Liver (tissue), 8 donors: ENCODE measurements at regions not wholly inside any gene's neighbourhood (a gene's known extent, or its start where the extent isn't known, plus 50 kb on each side); places are given as distances from the start of the nearest gene placed in this dataset.

Experiments
- DNase-seq: peaks from one replicate; pipeline ENCODE4 v3.0.0-alpha.2; 2017; ENCODE audit warnings: low spot score
- H3K27ac ChIP-seq, 2 donors: one replicate each; pipeline ENCODE4 v1.7.0; 2013; ENCODE audit warnings: inconsistent platforms in 2 of 2, low read length in 2 of 2, control low read depth in 1 of 2, low read depth in 1 of 2, mild to moderate bottlenecking in 1 of 2
- H3K27me3 ChIP-seq, 4 donors: one replicate each; pipeline versions ENCODE4 v1.6.1 to v1.7.0; 2013; ENCODE audit warnings: low read length in 3 of 4, inconsistent platforms in 1 of 4, mild to moderate bottlenecking in 1 of 4, moderate library complexity in 1 of 4; ENCODE audit not compliant: control insufficient read depth in 4 of 4, insufficient read depth in 4 of 4
- H3K36me3 ChIP-seq, 4 donors: one replicate each; pipeline versions ENCODE4 v1.6.1 to v1.7.0; 2013; ENCODE audit warnings: low read length in 3 of 4, mild to moderate bottlenecking in 3 of 4, low read depth in 1 of 4, moderate library complexity in 1 of 4; ENCODE audit not compliant: control insufficient read depth in 4 of 4, insufficient read depth in 3 of 4
- H3K4me1 ChIP-seq, 4 donors: one replicate each; pipeline versions ENCODE4 v1.6.1 to v1.7.0; 2013; ENCODE audit warnings: low read length in 3 of 4, mild to moderate bottlenecking in 3 of 4, moderate library complexity in 1 of 4; ENCODE audit not compliant: control insufficient read depth in 4 of 4, insufficient read depth in 4 of 4
- H3K4me3 ChIP-seq, 3 donors: one replicate each; pipeline versions ENCODE4 v1.6.1 to v1.7.0; 2013; ENCODE audit warnings: low read length in 3 of 3, control low read depth in 1 of 3, low read depth in 1 of 3, mild to moderate bottlenecking in 1 of 3
- H3K9ac ChIP-seq, 2 donors: one replicate each; pipeline ENCODE4 v1.7.0; 2013; ENCODE audit warnings: low read length in 2 of 2, mild to moderate bottlenecking in 2 of 2, moderate library complexity in 2 of 2, control low read depth in 1 of 2, low read depth in 1 of 2
- H3K9me3 ChIP-seq, 4 donors: one replicate each; pipeline versions ENCODE4 v1.6.1 to v1.7.0; 2013; ENCODE audit warnings: low read length in 3 of 4; ENCODE audit not compliant: control insufficient read depth in 4 of 4
- EGR1 ChIP-seq, 2 donors: IDR thresholded peaks; 2 replicates each; pipeline ENCODE4 v1.6.1; 2016 to 2018; ENCODE audit warnings: antibody characterized with exemption in 2 of 2, low read depth in 2 of 2
- FOXA1 ChIP-seq: IDR thresholded peaks from 2 replicates; pipeline ENCODE4 v1.6.1; 2016; ENCODE audit warnings: antibody characterized with exemption
- FOXA2 ChIP-seq: IDR thresholded peaks from 2 replicates; pipeline ENCODE4 v1.6.1; 2016; ENCODE audit warnings: antibody characterized with exemption
- GABPA ChIP-seq, 2 donors: IDR thresholded peaks in 1 of 2; conservative IDR thresholded peaks in 1 of 2; 2 replicates each; pipeline ENCODE4 v1.6.1; 2016; ENCODE audit warnings: antibody characterized with exemption in 2 of 2, mild to moderate bottlenecking in 1 of 2, moderate library complexity in 1 of 2
- HNF4A ChIP-seq, 2 donors: conservative IDR thresholded peaks; 2 replicates each; pipeline ENCODE4 v1.6.1; 2016; ENCODE audit warnings: antibody characterized with exemption in 2 of 2, mild to moderate bottlenecking in 2 of 2
- HNF4G ChIP-seq: IDR thresholded peaks from 2 replicates; pipeline ENCODE4 v1.6.1; 2016; ENCODE audit warnings: antibody characterized with exemption
- JUND ChIP-seq, 2 donors: IDR thresholded peaks; 2 replicates each; pipeline ENCODE4 v1.6.1; 2016; ENCODE audit warnings: antibody characterized with exemption in 2 of 2
- NR2F2 ChIP-seq: IDR thresholded peaks from 2 replicates; pipeline ENCODE4 v1.6.1; 2016; ENCODE audit warnings: antibody characterized with exemption
- RAD21 ChIP-seq, 2 donors: IDR thresholded peaks; 2 replicates each; pipeline ENCODE4 v1.6.1; 2016; ENCODE audit warnings: antibody characterized with exemption in 2 of 2, mild to moderate bottlenecking in 2 of 2
- RXRA ChIP-seq, 2 donors: IDR thresholded peaks; 2 replicates each; pipeline ENCODE4 v1.6.1; 2017 to 2018; ENCODE audit warnings: antibody characterized with exemption in 2 of 2, mild to moderate bottlenecking in 1 of 2
- SP1 ChIP-seq: IDR thresholded peaks from 2 replicates; pipeline ENCODE4 v1.6.1; 2018; ENCODE audit warnings: antibody characterized with exemption, mild to moderate bottlenecking
- TAF1 ChIP-seq: conservative IDR thresholded peaks from 2 replicates; pipeline ENCODE4 v1.6.1; 2016; ENCODE audit warnings: antibody characterized with exemption, mild to moderate bottlenecking
- WGBS: extraction: QIAGEN DNeasy Blood & Tissue Kit; methylation state at CpG from one replicate; pipeline ENCODE4 v1.1.7; 2013; 5-methylcytosine and 5-hydroxymethylcytosine counted together
- TF ChIP-seq, protein P1 (sequence below): IDR thresholded peaks from 2 replicates; pipeline ENCODE4 v1.6.1; 2016; ENCODE audit warnings: antibody characterized with exemption
- TF ChIP-seq, protein P2 (sequence below): IDR thresholded peaks from 2 replicates; pipeline ENCODE4 v1.6.1; 2016; ENCODE audit warnings: antibody characterized with exemption
- TF ChIP-seq, protein P3 (sequence below): fragments of 150-350 bp; IDR thresholded peaks from 2 replicates; pipeline ENCODE4 v1.5.1; 2017; ENCODE audit warnings: improper control_type of control experiment, low read depth, low read length; ENCODE audit not compliant: missing input control
- TF ChIP-seq, protein P4 (sequence below): IDR thresholded peaks from 2 replicates; pipeline ENCODE4 v1.6.1; 2016; ENCODE audit warnings: antibody characterized with exemption, mild to moderate bottlenecking
- TF ChIP-seq, protein P5 (sequence below): IDR thresholded peaks from 2 replicates; pipeline ENCODE4 v1.6.1; 2016; ENCODE audit warnings: antibody characterized with exemption
- donor health status: healthy.
- donor health status: healthy.
- donor health status: healthy.
- donor health status: healthy.
- donor health status: healthy.

DNA sequence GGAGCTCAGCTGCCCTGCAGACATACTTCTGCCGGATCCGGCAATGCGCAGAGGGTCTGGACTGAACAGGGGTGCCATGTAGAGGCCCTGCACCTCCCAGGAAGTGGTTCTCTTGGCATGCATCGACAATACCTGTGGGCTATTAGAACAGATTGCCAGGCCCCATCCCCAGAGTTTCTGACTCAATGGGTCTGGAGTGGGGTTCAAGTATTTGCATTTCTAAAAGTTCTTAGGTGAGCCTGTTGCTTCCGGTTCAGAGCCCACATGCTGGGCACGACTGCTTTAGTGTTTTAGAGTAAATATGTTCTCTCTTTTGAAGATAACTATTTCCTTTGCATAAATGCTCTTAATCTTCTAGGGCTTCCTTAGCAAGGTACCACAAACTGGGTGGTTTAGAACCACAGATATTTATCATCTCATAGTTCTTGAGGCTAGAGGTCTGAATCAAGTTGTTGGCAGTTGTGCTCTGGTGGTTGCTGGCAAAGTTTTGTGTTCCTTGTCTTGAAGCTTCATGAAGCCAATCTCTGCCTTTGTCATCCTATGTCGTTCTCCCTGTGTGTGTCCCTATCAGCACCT lies 435.5 kb downstream of the TCERG1L start:
- H3K4me3 ChIP-seq: no peak overlapping the region
- no peaks in the 10 kb centered on the region for H3K9me3 ChIP-seq
- H3K4me1 ChIP-seq: no peaks in the 10 kb centered on the region
- WGBS: 65% methylated on average over 7 of the region's 7 CpGs
- no peak overlapping the region for H3K27ac ChIP-seq
- H3K36me3 ChIP-seq: no peaks in the 10 kb centered on the region
- TF ChIP-seq, protein P1, sequence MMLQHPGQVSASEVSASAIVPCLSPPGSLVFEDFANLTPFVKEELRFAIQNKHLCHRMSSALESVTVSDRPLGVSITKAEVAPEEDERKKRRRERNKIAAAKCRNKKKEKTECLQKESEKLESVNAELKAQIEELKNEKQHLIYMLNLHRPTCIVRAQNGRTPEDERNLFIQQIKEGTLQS: no peak
- TF ChIP-seq, protein P2, sequence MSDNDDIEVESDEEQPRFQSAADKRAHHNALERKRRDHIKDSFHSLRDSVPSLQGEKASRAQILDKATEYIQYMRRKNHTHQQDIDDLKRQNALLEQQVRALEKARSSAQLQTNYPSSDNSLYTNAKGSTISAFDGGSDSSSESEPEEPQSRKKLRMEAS: no peak
- TF ChIP-seq FOXA2 (no peak), HNF4G (no peak), JUND (IDR thresholded peaks at IDR 0.05) (no peak), EGR1 (IDR thresholded peaks at IDR 0.05; ENCODE audit: low read depth in 2 of 2) (no peak)
- TF ChIP-seq, protein P3, sequence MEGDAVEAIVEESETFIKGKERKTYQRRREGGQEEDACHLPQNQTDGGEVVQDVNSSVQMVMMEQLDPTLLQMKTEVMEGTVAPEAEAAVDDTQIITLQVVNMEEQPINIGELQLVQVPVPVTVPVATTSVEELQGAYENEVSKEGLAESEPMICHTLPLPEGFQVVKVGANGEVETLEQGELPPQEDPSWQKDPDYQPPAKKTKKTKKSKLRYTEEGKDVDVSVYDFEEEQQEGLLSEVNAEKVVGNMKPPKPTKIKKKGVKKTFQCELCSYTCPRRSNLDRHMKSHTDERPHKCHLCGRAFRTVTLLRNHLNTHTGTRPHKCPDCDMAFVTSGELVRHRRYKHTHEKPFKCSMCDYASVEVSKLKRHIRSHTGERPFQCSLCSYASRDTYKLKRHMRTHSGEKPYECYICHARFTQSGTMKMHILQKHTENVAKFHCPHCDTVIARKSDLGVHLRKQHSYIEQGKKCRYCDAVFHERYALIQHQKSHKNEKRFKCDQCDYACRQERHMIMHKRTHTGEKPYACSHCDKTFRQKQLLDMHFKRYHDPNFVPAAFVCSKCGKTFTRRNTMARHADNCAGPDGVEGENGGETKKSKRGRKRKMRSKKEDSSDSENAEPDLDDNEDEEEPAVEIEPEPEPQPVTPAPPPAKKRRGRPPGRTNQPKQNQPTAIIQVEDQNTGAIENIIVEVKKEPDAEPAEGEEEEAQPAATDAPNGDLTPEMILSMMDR: no peak
- TF ChIP-seq, protein P4, sequence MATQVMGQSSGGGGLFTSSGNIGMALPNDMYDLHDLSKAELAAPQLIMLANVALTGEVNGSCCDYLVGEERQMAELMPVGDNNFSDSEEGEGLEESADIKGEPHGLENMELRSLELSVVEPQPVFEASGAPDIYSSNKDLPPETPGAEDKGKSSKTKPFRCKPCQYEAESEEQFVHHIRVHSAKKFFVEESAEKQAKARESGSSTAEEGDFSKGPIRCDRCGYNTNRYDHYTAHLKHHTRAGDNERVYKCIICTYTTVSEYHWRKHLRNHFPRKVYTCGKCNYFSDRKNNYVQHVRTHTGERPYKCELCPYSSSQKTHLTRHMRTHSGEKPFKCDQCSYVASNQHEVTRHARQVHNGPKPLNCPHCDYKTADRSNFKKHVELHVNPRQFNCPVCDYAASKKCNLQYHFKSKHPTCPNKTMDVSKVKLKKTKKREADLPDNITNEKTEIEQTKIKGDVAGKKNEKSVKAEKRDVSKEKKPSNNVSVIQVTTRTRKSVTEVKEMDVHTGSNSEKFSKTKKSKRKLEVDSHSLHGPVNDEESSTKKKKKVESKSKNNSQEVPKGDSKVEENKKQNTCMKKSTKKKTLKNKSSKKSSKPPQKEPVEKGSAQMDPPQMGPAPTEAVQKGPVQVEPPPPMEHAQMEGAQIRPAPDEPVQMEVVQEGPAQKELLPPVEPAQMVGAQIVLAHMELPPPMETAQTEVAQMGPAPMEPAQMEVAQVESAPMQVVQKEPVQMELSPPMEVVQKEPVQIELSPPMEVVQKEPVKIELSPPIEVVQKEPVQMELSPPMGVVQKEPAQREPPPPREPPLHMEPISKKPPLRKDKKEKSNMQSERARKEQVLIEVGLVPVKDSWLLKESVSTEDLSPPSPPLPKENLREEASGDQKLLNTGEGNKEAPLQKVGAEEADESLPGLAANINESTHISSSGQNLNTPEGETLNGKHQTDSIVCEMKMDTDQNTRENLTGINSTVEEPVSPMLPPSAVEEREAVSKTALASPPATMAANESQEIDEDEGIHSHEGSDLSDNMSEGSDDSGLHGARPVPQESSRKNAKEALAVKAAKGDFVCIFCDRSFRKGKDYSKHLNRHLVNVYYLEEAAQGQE: no peak
- DNase-seq: no peak
- H3K27me3 ChIP-seq: no peaks in the 10 kb centered on the region
- H3K9ac ChIP-seq: no peak overlapping the region

DNA sequence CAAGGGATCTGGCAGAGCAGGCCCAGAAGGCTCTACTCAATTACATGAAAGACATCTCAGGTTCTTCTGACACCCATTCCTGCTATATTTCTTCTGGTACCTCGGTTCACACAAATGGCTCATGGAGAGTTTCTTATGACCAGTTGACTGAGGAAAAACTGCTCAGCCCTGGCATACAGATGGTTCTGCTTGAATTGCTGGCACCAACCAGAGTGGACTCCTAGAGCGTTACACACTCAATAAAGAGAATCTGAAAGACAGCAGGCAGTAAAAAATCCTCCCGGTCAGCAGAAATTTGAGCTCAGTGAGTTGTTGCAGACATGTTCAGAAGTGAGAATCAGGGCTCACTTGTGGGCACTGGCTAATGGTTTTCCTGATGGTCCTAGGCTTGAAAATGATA lies 434.4 kb downstream of the TCERG1L start:
- DNase-seq: no peak
- WGBS: 72% methylated on average over 3 of the region's 3 CpGs
- H3K4me1 ChIP-seq: no peaks in the 10 kb centered on the region
- peaks cover 0 to 3% (median under 1%) of the 10 kb centered on the region in 4 donors for H3K27me3 ChIP-seq
- H3K9me3 ChIP-seq: no peaks in the 10 kb centered on the region
- no peak overlapping the region for H3K9ac ChIP-seq
- no peak for TF ChIP-seq TAF1
- TF ChIP-seq, protein P1: no peak
- TF ChIP-seq NR2F2: no peak
- TF ChIP-seq JUND (IDR thresholded peaks at IDR 0.05): no peak
- no peak for TF ChIP-seq HNF4A (conservative IDR thresholded peaks at IDR 0.05)
- TF ChIP-seq SP1: no peak
- TF ChIP-seq GABPA (IDR thresholded peaks at IDR 0.05 in 1 of 2, conservative IDR thresholded peaks at IDR 0.05 in 1 of 2): no peak
- no peak for TF ChIP-seq RXRA (IDR thresholded peaks at IDR 0.05)
- TF ChIP-seq, protein P3: no peak
- no peak for TF ChIP-seq HNF4G
- TF ChIP-seq, protein P5, sequence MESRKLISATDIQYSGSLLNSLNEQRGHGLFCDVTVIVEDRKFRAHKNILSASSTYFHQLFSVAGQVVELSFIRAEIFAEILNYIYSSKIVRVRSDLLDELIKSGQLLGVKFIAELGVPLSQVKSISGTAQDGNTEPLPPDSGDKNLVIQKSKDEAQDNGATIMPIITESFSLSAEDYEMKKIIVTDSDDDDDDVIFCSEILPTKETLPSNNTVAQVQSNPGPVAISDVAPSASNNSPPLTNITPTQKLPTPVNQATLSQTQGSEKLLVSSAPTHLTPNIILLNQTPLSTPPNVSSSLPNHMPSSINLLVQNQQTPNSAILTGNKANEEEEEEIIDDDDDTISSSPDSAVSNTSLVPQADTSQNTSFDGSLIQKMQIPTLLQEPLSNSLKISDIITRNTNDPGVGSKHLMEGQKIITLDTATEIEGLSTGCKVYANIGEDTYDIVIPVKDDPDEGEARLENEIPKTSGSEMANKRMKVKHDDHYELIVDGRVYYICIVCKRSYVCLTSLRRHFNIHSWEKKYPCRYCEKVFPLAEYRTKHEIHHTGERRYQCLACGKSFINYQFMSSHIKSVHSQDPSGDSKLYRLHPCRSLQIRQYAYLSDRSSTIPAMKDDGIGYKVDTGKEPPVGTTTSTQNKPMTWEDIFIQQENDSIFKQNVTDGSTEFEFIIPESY: no peak
- TF ChIP-seq, protein P2: no peak
- no peak for TF ChIP-seq FOXA2
- no peak for TF ChIP-seq RAD21 (IDR thresholded peaks at IDR 0.05)
- no peak for TF ChIP-seq FOXA1
- H3K27ac ChIP-seq: no peak overlapping the region
- H3K4me3 ChIP-seq: no peak overlapping the region
- H3K36me3 ChIP-seq: no peaks in the 10 kb centered on the region
